ENCODE measurements at regions not wholly inside any gene's neighbourhood (a gene's known extent, or its start where the extent isn't known, plus 50 kb on each side); places are given as distances from the start of the nearest gene placed in this dataset.

GRCh38 chr10:107790271-107790670 is 625.8 kb upstream of the SORCS1 start:
- peaks cover 7% of the 10 kb centered on the region for H3K9me3 ChIP-seq (ENCODE audit: control insufficient read depth, insufficient read depth, low read length)
- no peak overlapping the region for H3K9ac ChIP-seq (ENCODE audit: low read depth, low read length)
- ChIA-PET POLR2A (ENCODE audit: unreplicated experiment) (no interaction called here), CTCF (interaction anchor here (0.7 kb wide), 1 partner anchor 1114 kb away, joined by 3 read pairs; no protein-coding TSS in a partner anchor)
- H3K4me3 ChIP-seq (ENCODE audit: insufficient read depth, low read depth, low read length), result no peak overlapping the region
- no peak overlapping the region for H4K5ac ChIP-seq (ENCODE audit: low read depth, low read length)
- no peaks in the 10 kb centered on the region for H4K20me1 ChIP-seq (ENCODE audit: insufficient read depth, low read length)
- H2BK15ac ChIP-seq (ENCODE audit: low read depth, low read length), result no peak overlapping the region
- H2AK5ac ChIP-seq (ENCODE audit: low read depth, low read length), result no peak overlapping the region
- no TSS peak for BruUV-seq (replicated peaks)
- H2BK120ac ChIP-seq (ENCODE audit: low read depth, low read length), result no peak overlapping the region
- H2AFZ ChIP-seq (replicated peaks; ENCODE audit: low read length, poor library complexity), result no peak overlapping the region
- intact Hi-C loops (cut with micrococcal nuclease), result no loop called here
- H3K56ac ChIP-seq (ENCODE audit: extremely low read depth, insufficient read depth, low read length), result no peak overlapping the region
- dilution Hi-C loops (cut with HindIII; ENCODE audit: low sequenced_read_pairs, unreplicated experiment), result no loop called here
- no peak overlapping the region for H4K91ac ChIP-seq (ENCODE audit: insufficient read depth, low read depth, low read length)
- no peaks in the 10 kb centered on the region for H3K79me1 ChIP-seq (ENCODE audit: low read depth in 1 of 2, low read length in 2 of 2)
- no peaks in the 10 kb centered on the region for H3K9me1 ChIP-seq (ENCODE audit: insufficient read depth, low read length)
- H2BK20ac ChIP-seq (ENCODE audit: low read depth, low read length), result no peak overlapping the region
- ATAC-seq (ENCODE audit: low read depth) (no peak), DNase-seq (no peak)
- no peaks in the 10 kb centered on the region for H3K4me1 ChIP-seq (ENCODE audit: control insufficient read depth, insufficient read depth, low read length)
- H3K27me3 ChIP-seq (ENCODE audit: control insufficient read depth, insufficient read depth, low read length), result no peaks in the 10 kb centered on the region
- in situ Hi-C loops (cut with MboI; ENCODE audit: low sequenced_read_pairs), result no loop called here
- H3K14ac ChIP-seq (replicated peaks; ENCODE audit: low read depth, low read length), result no peak overlapping the region
- H3K4me2 ChIP-seq (ENCODE audit: low read depth, low read length), result no peak overlapping the region
- TF ChIP-seq ELK1 (IDR thresholded peaks at IDR 0.05; ENCODE audit: borderline replicate concordance, low read depth, low read length) (no peak), CHD1 (IDR thresholded peaks at IDR 0.05; ENCODE audit: low read depth, low read length) (no peak), SMC3 (IDR thresholded peaks at IDR 0.05; ENCODE audit: low read depth, low read length) (no peak), RCOR1 (IDR thresholded peaks at IDR 0.05; ENCODE audit: insufficient replicate concordance, low read length) (no peak), MAZ (IDR thresholded peaks at IDR 0.05; ENCODE audit: borderline replicate concordance, low read depth, low read length) (no peak), BHLHE40 (IDR thresholded peaks at IDR 0.05; ENCODE audit: low read depth, low read length) (no peak), CEBPB (IDR thresholded peaks at IDR 0.05; ENCODE audit: low read depth, low read length) (no peak), MAFK (IDR thresholded peaks at IDR 0.05; ENCODE audit: low read depth, low read length) (no peak), CTCF (conservative IDR thresholded peaks at IDR 0.05; ENCODE audit: low read depth, low read length) (no peak), USF2 (IDR thresholded peaks at IDR 0.05; ENCODE audit: low read depth, low read length) (no peak), MXI1 (IDR thresholded peaks at IDR 0.05; ENCODE audit: borderline replicate concordance, low read depth, low read length) (no peak), POLR2A (IDR thresholded peaks at IDR 0.05; ENCODE audit: low read depth, low read length) (no peak), RFX5 (IDR thresholded peaks at IDR 0.05; ENCODE audit: low read depth, low read length) (no peak)
- no peak overlapping the region for H3K18ac ChIP-seq (ENCODE audit: low read depth, low read length)
- no peak overlapping the region for H4K8ac ChIP-seq (ENCODE audit: low read depth in 2 of 2, low read length in 2 of 2)
- H2AK9ac ChIP-seq (replicated peaks; ENCODE audit: low read depth, low read length, poor library complexity), result no peak overlapping the region
- H2BK5ac ChIP-seq (ENCODE audit: low read depth, low read length, poor library complexity, severe bottlenecking), result no peak overlapping the region
- H3K27ac ChIP-seq (ENCODE audit: insufficient read depth, low read length), result no peak overlapping the region
- no peak overlapping the region for H3K4ac ChIP-seq (ENCODE audit: low read depth, low read length)
- H3K36me3 ChIP-seq (ENCODE audit: control insufficient read depth, insufficient read depth, low read length), result no peaks in the 10 kb centered on the region
- WGBS, 2 experiments (ENCODE audit: extremely low coverage in 2 of 2, insufficient read length in 1 of 2), result no CpG with 5 or more reads among the region's 1 CpG
- no peak overlapping the region for H3K23ac ChIP-seq (ENCODE audit: low read depth, low read length)

Data from IMR-90 (cell line).